ENCODE measurements at regions not wholly inside any gene's neighbourhood (a gene's known extent, or its start where the extent isn't known, plus 50 kb on each side); places are given as distances from the start of the nearest gene placed in this dataset.
"Not testable (repeated sequence)": the region's sequence is repeated elsewhere in the genome, so short reads cannot be mapped to it uniquely, and the experiment has no call there.

DNA sequence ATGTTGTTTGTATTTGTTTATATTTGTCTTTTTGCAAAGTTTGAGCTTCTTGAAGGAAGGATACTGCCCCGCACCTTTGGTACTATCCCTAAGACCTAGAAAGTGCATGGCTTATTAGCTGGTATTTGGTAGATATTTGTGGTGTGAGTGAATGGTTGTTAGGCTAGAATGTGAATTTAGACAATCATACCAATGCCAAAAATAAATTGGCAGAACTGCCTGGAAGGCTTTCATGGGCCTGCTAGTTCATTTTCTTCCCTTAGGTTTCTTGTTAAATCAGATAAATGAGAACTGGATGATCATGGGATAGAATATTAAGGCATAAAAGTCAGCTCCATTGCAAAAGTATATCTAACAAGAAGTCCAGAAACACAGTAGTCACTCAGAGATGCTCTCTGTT, 147.5 kb upstream of the TSLP start:
- DNase-seq (ENCODE audit: low read depth), result no peak

DNA sequence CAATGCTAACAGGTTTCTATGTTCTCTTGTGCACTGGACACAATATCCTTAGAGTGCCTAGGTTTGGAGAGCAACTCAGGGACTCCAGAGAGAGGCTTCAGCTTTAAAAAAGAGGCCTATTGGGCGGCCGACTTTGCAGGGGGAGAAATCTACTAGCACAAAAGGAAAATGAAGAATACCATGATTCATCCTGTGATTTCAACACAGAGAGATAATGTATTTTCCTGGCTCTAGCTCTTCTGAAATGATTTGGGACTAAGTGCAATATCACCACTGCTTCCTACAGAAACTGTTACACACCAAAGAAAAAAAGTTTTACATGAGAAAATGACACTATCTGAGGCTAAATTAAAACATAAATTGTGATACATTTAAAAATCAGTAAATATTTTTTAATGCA, 146.1 kb upstream of the TSLP start:
- peak; percentile 6 for DNase-seq (ENCODE audit: low read depth)

- no peak for DNase-seq (ENCODE audit: low read depth)
Measured at GRCh38 chr5:110925916-110926315, 145.6 kb upstream of the TSLP start.

- DNase-seq (ENCODE audit: low read depth), result no peak
Measured at GRCh38 chr5:110932755-110933488, 138.6 kb upstream of the TSLP start.

DNA sequence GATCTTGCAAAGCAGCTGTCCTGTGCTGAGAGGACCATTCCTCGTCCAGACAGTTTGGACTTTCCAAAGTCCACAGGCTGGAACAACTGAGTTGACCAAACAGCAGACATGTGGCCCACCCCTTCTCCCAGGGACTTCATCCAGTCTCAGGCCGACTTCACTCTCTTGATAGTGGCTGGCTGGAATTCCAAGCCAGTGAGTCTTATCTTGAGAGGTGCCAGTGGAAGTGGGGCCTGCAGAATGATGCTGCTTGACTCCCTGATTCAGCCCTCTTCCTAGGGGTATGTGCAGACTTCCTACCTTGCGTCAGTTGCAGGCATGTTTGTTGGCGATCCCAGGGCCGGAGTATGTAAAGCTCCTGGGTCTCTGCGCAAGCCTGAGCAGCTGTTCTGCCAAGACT, 131.4 kb upstream of the TSLP start:
- peak; percentile 7 for DNase-seq (ENCODE audit: low read depth)

DNA sequence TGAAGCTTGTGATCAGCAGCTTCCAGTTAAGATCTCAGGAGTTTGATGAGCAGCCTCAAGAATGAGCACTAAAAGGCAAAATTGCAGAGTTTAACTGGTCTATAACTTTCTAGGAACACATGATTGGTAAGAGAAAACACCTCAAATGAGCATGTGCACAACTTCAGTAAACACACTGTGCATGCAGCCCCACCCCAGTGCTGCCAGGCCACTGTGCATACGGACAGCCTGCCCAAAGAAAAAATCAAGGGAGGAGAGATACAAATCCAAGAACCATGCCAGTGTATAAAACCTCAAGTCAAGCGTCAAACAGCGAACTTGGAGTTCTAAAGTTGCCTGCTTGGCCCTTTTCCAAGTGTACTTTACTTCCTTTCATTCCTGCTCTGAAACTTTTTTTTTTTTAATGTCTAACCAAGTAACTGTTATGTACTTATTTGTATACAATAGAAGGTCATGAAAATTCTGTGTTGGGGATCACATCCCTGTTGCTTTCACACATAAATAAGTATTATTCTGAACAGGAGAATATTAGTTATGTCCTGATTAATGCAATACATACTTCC, 125.6 kb upstream of the TSLP start:
- no peak for DNase-seq (ENCODE audit: low read depth)

DNA sequence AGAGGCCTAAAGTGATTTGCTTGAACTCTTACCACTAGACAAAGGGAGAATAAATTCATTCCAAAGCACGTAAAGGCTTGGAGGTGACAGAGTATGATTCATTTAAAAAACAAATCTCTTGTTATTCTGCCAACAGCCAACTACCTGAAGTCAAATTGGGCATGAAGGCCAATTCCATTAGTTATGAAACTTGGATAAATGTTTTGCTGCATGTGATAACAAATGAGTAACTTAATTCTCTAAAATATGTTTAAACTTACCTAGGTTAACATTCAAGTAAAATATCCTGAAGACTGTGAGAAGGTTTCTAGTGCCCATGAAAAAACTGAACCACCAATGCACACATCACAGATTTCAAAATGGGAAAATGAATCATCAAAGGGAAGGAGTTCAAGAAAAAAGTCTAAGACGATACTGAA, 120.1 kb upstream of the TSLP start:
- DNase-seq (ENCODE audit: low read depth), result no peak

DNA sequence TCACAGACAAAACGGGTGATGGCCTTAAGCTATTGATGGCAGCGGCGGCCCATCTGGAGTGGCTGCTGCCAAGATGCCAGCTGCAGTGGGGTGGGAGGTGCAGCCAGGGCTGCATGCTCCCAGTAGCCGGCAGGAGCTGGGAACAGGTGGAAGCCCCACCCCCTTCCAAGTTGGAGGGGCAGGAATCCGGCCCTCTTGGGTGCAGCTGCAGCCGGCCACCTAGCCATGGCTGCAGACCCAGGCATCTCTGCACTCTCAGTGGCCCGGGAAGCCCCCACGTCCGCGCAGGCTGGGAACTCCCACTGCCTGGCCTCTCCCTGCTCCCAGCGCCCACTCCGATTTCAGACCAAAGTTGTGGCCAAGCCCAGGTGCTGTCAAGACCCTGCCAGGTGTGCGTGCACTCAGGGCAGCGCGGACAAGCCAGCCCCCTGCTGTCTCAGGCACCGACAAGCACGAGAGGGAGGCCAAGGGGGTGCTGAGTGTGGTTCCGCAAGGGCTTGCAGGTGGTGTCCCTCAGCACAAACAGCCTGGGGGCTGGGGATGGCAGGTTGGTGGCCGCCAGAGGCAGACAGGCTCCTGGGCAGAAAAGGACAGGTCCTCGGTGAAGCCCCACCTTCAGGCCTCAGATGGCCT, 115.1 kb upstream of the TSLP start:
- no peak for DNase-seq (ENCODE audit: low read depth)

GRCh38 chr5:110956913-110957813, 114.3 kb upstream of the TSLP start:
- no peak for DNase-seq (ENCODE audit: low read depth)

DNA sequence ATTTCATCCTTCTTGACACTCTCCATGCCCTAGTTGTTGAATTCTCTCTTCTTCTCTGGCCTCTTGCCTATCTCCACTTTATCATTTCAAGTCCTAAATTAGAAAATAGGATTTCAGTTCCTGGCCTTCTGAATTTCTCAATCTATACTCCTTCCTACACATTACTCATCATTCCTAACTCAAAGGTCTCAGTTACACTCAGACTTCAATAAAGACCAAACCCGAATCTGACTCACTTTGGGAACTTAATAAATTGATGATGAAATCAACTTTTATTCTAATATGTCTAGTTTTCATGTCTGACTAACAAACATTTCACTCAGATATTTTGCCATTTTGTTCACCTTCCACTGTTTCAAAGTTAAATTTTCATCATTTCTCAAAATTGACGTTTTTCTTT, 113.6 kb upstream of the TSLP start:
- DNase-seq (ENCODE audit: low read depth), result peak; percentile 65

DNA sequence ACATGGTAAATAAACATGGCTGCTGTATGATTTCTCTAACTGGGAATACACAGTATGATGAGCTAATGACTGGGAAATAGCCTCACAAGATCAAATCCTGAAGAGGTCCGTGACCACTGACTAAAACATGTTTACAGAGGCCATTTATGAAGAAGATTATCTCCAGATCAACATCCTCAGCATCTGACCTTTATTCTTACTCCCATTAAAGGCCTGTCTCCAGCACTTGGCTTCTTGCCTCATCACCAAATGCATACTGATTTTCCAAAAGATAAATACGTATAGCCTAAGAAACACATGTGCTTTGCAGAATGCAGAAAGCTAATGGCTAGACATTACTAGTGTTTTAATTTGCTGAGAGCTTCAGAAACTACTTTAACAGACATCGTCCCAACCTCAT, 108.0 kb upstream of the TSLP start:
- DNase-seq (ENCODE audit: low read depth), result no peak

DNA sequence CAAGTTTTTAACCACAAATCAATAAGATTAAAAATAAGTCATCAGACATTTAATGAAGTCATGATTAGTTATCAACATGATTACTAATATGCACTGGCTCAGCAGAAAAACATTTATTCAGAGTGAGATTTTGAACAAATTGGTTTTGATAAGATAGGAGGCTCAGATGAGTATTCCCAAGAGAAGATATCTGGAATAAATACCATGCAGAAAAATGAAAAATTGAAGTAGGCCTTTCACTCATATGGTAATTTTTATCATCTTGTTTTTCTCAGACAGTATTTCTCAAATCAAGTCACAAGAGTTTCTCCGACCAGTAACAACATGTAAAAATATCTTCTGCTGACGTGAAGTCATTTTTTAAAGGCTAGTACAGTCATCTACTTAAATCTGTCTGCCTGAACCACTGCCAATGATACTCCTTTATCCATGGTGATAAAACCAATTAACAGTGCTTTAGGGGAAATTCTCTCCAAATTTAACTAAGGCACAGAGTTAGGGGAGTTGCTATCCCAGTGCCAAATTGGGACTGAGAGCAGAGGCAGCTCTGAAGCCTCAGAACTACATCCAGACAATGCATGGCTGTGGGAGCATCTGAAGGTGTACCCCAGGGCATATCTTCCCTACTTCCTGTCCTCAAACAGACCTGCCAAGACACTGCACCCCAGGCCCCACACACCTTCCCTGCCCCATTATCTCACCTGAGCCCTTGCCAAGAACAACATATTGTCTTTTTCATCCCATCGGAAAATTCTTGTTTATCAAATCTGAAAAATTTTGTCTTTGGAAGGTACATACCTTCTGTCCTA, 105.5 kb upstream of the TSLP start:
- DNase-seq (ENCODE audit: low read depth), result no peak

DNA sequence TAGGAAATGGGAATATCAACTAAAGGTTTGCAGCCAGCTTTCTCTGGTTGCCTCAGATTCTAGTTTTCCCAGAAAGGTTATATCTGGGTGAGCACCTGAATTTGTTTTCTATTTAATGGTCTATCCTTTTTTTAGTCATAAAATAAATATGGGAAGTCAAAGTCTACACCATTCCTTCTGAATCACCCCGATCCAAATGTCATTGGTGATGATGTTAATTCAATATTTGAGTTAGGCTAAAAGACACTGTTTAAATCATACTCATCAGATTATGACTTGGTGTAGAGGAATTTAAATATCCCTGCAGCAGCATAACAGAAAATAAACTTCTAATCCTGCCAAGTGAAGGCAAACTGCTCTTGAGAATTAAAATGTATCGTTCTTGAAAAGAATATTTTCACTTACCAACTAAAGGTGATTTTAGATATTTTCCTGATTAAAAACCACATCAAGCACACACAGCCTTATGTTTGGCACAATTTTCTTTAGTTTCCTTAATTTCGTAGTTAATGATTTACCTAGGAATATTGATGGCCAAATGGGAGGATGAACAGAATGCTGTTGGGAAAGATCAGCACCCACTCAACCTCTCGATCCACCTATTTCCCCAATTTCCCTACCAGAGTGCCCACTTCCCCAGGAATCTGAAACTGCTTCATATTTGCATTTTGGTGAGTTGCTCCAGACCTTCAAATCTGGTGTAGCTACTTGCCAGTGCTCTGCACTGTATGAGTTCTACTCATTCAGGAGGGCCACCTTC, 103.1 kb upstream of the TSLP start:
- DNase-seq (ENCODE audit: low read depth), result no peak

GRCh38 chr5:110969502-110969901, 102.0 kb upstream of the TSLP start:
- DNase-seq (ENCODE audit: low read depth), result no peak

GRCh38 chr5:110973510-110973909, 98.0 kb upstream of the TSLP start:
- no peak for DNase-seq (ENCODE audit: low read depth)

DNA sequence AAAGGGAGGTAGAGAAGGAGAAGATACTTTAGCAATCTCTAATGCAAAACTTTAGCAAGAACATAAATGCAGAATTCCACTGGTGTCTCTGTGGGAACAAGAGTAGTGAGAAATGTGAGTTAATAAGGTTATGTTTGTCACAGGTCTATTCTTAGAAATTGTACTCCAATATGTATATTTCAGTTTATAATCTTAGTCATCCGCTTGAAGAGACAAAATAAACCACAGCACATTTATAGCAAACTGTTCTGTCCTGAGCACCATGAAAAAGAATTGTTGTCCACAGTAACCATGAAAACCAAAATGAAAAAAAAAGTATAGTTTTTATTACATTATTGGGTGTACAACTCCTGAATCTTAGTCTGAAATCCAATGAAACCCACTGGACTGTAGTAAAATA, 93.6 kb upstream of the TSLP start:
- DNase-seq (ENCODE audit: low read depth), result no peak

DNA sequence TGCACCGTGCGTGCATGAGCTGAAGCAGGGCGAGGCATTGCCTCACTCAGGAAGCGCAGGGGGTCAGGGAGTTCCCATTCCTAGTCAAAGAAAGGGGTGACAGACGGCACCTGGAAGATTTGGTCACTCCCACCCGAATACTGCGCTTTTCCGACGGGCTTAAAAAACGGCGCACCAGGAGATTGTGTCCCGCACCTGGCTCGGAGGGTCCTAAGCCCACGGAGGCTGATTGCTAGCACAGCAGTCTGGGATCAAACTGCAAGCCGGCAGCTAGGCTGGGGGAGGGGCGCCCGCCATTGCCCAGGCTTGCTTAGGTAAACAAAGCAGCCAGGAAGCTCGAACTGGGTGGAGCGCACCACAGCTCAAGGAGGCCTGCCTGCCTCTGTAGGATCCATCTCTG, 85.6 kb upstream of the TSLP start:
- DNase-seq (ENCODE audit: low read depth), result not testable (repeated sequence)

DNA sequence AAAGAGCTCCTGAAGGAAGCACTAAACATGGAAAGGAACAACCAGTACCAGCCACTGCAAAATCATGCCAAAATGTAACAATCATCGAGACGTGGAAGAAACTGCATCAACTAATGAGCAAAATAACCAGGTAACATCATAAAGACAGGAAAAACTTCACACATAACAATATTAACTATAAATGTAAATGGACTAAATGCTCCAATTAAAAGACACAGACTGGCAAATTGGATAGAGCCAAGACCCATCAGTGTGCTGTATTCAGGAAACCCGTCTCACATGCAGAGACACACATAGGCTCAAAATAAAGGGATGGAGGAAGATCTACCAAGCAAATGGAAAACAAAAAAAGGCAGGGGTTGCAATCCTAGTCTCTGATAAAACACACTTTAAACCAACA, 83.9 kb upstream of the TSLP start:
- DNase-seq (ENCODE audit: low read depth), result not testable (repeated sequence)

DNA sequence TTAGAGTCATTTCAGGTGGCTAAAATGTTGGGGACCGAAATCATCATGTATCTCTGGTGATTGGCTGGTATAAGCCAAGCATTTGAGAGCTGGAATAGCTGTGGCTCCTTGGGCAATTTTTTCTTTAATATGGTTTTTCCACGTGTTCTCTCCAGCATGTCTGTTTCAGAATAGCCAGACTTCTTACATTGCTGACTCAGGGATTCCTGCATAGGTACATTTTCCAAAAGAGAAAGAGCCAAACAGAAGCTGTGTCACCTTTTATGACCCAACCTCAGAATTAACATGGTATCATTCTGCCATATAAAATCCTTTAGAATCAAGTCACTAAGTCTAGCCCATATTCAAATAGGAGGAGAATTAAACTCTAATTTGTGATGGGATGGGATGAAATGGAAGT, 74.8 kb upstream of the TSLP start:
- DNase-seq (ENCODE audit: low read depth), result no peak

DNA sequence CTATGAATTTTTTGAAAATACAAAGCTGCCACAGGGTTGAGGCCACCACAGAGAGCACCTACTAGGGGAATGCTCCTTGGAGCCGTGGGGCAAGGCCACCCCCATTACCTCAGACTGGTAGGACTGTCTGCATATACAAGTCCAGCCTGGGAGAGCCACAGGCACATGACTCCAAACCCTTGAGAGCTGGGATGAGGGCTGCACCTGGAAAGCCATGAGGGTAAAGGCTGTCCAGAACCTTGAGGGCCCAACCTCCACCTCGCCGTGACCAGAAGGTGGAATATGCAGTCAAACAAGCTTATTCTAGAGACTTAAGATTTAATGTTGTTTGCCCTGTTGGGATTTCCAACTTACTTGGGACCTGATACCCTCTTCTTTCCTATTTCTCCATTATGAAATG, 69.5 kb upstream of the TSLP start:
- no peak for DNase-seq (ENCODE audit: low read depth)

GRCh38 chr5:111003623-111004022, 67.9 kb upstream of the TSLP start:
- DNase-seq (ENCODE audit: low read depth), result no peak
